Lung (tissue), 11 donors: ENCODE measurements at regions not wholly inside any gene's neighbourhood (a gene's known extent, or its start where the extent isn't known, plus 50 kb on each side); places are given as distances from the start of the nearest gene placed in this dataset.

Source experiments
- ATAC-seq: fragments of 200-7000 bp; cut with Tn5 transposase; one replicate; pipeline ENCODE4 v1.9.1; 2020; ENCODE audit warnings: moderate number of reproducible peaks; ENCODE audit not compliant: insufficient read depth, low FRiP score
- DNase-seq, 3 donors: peaks; one replicate each; pipeline ENCODE4 v3.0.0-alpha.2; 2013 to 2017
- H3K27ac ChIP-seq, 2 donors: one replicate each; pipeline ENCODE4 v1.5.1; 2013; ENCODE audit warnings: mild to moderate bottlenecking in 2 of 2, moderate library complexity in 2 of 2, control low read depth in 1 of 2, inconsistent platforms in 1 of 2, low read depth in 1 of 2, low read length in 1 of 2
- H3K27me3 ChIP-seq, 3 donors: one replicate each; pipeline ENCODE4 v1.5.1; 2013; ENCODE audit warnings: low read length in 2 of 3; ENCODE audit not compliant: control insufficient read depth in 3 of 3, insufficient read depth in 3 of 3
- H3K36me3 ChIP-seq, 4 donors: one replicate each; pipeline ENCODE4 v1.5.1; 2013; ENCODE audit warnings: low read length in 4 of 4, mild to moderate bottlenecking in 1 of 4, moderate library complexity in 1 of 4; ENCODE audit not compliant: control insufficient read depth in 4 of 4, insufficient read depth in 4 of 4
- H3K4me1 ChIP-seq, 5 donors: one replicate each; pipeline ENCODE4 v1.5.1; 2013; ENCODE audit warnings: low read length in 5 of 5, mild to moderate bottlenecking in 2 of 5, moderate library complexity in 1 of 5; ENCODE audit not compliant: control insufficient read depth in 5 of 5, insufficient read depth in 5 of 5
- H3K4me3 ChIP-seq: one replicate; pipeline ENCODE4 v1.5.1; 2013; ENCODE audit warnings: mild to moderate bottlenecking, control low read depth, moderate library complexity
- H3K9ac ChIP-seq, 2 donors: one replicate each; pipeline ENCODE4 v1.5.1; 2013; ENCODE audit warnings: low read length in 2 of 2, control low read depth in 1 of 2; ENCODE audit not compliant: insufficient read depth in 1 of 2
- H3K9me3 ChIP-seq, 4 donors: one replicate each; pipeline ENCODE4 v1.5.1; 2013; ENCODE audit warnings: low read length in 3 of 4, mild to moderate bottlenecking in 1 of 4, moderate library complexity in 1 of 4; ENCODE audit not compliant: control insufficient read depth in 4 of 4, insufficient read depth in 3 of 4
- WGBS, 2 donors: extraction: QIAGEN DNeasy Blood & Tissue Kit; methylation state at CpG; one replicate each; pipeline ENCODE4 v1.1.7; 2013; 5-methylcytosine and 5-hydroxymethylcytosine counted together
- TF ChIP-seq, protein P1 (sequence below): IDR thresholded peaks from 2 replicates; pipeline ENCODE4 v1.5.1; 2012; ENCODE audit warnings: mild to moderate bottlenecking; ENCODE audit errors: control extremely low read depth, extremely low read depth
- donor health status: control.
- donor health status: control.
- donor health status: Bipolar disorder and iron deficiency.
- donor health status: healthy.
- donor health status: DM: yes; HTN: yes; CAD: no.

DNA sequence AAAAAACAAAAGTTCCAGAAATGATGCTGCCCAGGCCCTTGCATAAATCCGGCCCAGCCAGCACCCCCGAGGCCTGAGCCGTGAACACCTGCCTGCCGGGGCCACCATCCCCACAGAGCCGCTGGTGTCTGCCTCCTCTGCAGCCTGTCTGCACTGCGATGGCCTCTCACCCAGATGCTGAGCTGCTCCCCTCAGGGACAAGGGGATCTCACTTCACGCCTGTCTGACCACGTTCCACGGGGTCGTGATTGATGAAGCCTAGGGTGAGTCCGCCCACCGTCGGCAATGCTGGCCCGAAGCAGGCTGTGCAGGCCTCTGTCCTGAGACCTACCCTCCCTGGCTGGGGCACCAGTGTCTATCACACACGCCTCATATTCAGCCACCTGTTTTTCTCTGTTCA, 444.2 kb downstream of the EIPR1 start:
- TF ChIP-seq, protein P1, sequence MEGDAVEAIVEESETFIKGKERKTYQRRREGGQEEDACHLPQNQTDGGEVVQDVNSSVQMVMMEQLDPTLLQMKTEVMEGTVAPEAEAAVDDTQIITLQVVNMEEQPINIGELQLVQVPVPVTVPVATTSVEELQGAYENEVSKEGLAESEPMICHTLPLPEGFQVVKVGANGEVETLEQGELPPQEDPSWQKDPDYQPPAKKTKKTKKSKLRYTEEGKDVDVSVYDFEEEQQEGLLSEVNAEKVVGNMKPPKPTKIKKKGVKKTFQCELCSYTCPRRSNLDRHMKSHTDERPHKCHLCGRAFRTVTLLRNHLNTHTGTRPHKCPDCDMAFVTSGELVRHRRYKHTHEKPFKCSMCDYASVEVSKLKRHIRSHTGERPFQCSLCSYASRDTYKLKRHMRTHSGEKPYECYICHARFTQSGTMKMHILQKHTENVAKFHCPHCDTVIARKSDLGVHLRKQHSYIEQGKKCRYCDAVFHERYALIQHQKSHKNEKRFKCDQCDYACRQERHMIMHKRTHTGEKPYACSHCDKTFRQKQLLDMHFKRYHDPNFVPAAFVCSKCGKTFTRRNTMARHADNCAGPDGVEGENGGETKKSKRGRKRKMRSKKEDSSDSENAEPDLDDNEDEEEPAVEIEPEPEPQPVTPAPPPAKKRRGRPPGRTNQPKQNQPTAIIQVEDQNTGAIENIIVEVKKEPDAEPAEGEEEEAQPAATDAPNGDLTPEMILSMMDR, result no peak
- H3K27ac ChIP-seq, result no peak overlapping the region
- no peaks in the 10 kb centered on the region for H3K27me3 ChIP-seq
- DNase-seq (no peak), ATAC-seq (no peak)
- 67 to 81% methylated on average over 15 of the region's 15 CpGs for WGBS, 2 donors
- peaks cover 0 to 7% (median 0%) of the 10 kb centered on the region in 4 donors for H3K9me3 ChIP-seq
- no peaks in the 10 kb centered on the region for H3K4me1 ChIP-seq
- H3K4me3 ChIP-seq, result no peak overlapping the region
- H3K36me3 ChIP-seq, result no peaks in the 10 kb centered on the region
- H3K9ac ChIP-seq, result no peak overlapping the region

DNA sequence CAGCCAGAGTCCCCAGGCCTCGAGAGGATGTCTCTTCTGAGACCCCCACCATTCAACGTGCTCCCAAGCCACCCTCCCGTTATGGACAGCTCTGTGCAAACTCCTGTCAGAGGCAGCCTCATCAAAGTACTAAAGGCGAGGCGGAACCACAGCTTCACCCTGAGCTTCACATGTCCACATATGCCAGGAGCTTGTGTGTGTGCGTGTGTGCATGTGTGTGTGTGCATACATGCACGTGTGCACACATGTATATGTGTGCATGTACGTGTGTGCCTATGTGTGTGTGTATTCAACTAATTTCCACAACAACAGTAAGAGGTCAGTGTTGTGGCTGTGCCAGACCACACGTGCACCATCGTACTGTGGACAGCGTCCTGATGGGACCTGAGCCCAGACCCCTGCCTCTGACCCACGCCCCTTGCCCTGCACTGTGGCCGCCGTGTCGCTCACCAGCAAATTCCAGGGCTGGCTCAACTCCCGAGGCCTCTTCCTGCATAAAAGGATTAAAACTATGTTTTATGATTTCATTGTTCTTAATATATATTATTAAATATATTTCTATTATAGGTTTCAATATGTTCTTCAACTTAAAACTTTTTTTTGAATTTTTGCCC, 444.8 kb downstream of the EIPR1 start:
- WGBS, 2 donors, result 79 to 83% methylated on average over 16 of the region's 16 CpGs
- no peak for DNase-seq
- no peak overlapping the region for H3K4me3 ChIP-seq
- no peaks in the 10 kb centered on the region for H3K36me3 ChIP-seq
- no peak overlapping the region for H3K9ac ChIP-seq
- ATAC-seq, result no peak
- H3K27ac ChIP-seq, result no peak overlapping the region
- H3K4me1 ChIP-seq, result no peaks in the 10 kb centered on the region
- peaks cover 0 to 7% (median 0%) of the 10 kb centered on the region in 4 donors for H3K9me3 ChIP-seq
- no peaks in the 10 kb centered on the region for H3K27me3 ChIP-seq
- TF ChIP-seq, protein P1, result no peak

DNA sequence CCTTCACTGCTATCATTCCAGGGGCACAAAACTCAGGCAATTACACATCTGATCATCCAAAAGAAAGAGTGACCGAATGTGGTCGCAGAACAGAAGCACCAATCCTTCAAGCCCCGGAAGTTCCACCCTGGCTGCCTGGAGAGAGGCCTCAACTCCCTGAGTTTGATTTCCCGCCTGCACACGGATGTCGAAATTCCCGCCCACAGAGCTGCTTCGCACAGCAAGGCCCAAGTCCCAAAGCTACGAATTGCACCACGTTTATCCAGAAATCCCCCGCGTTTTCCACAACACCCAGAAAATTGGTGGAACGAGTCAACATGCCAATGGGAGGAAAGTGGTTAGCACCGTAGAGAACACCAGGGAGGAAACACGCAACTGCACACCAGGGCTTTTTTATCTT, 445.4 kb downstream of the EIPR1 start:
- Histone ChIP-seq H3K36me3 (no peaks in the 10 kb centered on the region), H3K27ac (no peak overlapping the region), H3K9me3 (peaks cover 0 to 7% (median 0%) of the 10 kb centered on the region in 4 donors), H3K27me3 (no peaks in the 10 kb centered on the region), H3K4me3 (no peak overlapping the region), H3K4me1 (no peaks in the 10 kb centered on the region), H3K9ac (no peak overlapping the region)
- ATAC-seq, result no peak
- WGBS, 2 donors, result 78 to 80% methylated on average over 15 of the region's 15 CpGs
- no peak for DNase-seq
- TF ChIP-seq, protein P1, result no peak
